GM15510 (cell line): ENCODE measurements at regions not wholly inside any gene's neighbourhood (a gene's known extent, or its start where the extent isn't known, plus 50 kb on each side); places are given as distances from the start of the nearest gene placed in this dataset.

ENCODE experiments used
- POLR2A ChIP-seq: IDR thresholded peaks from 3 replicates; pipeline ENCODE4 v1.6.1; 2011; ENCODE audit warnings: borderline replicate concordance; ENCODE audit not compliant: insufficient read length; ENCODE audit errors: extremely low read depth

GRCh38 chr7:68407460-68407859, 1190.8 kb upstream of the AUTS2 start:
- TF ChIP-seq POLR2A: no peak

- no peak for TF ChIP-seq POLR2A
Observed at GRCh38 chr7:68408873-68409272, 1189.4 kb upstream of the AUTS2 start.

- no peak for TF ChIP-seq POLR2A
Observed at GRCh38 chr7:68409851-68410250, 1188.4 kb upstream of the AUTS2 start.

GRCh38 chr7:68411742-68412141, 1186.5 kb upstream of the AUTS2 start:
- no peak for TF ChIP-seq POLR2A

GRCh38 chr7:68414631-68415425, 1183.4 kb upstream of the AUTS2 start:
- no peak for TF ChIP-seq POLR2A

- no peak for TF ChIP-seq POLR2A
Observed at GRCh38 chr7:68417002-68417401, 1181.3 kb upstream of the AUTS2 start.

GRCh38 chr7:68417659-68418058, 1180.6 kb upstream of the AUTS2 start:
- TF ChIP-seq POLR2A: no peak

- no peak for TF ChIP-seq POLR2A
Observed at GRCh38 chr7:68420342-68421192, 1177.7 kb upstream of the AUTS2 start.

- TF ChIP-seq POLR2A: no peak
Observed at GRCh38 chr7:68421712-68422111, 1176.6 kb upstream of the AUTS2 start.

- TF ChIP-seq POLR2A: no peak
Observed at GRCh38 chr7:68422281-68422680, 1176.0 kb upstream of the AUTS2 start.

GRCh38 chr7:68423356-68423755, 1174.9 kb upstream of the AUTS2 start:
- no peak for TF ChIP-seq POLR2A

GRCh38 chr7:68424658-68425297, 1173.5 kb upstream of the AUTS2 start:
- no peak for TF ChIP-seq POLR2A

GRCh38 chr7:68425377-68425776, 1172.9 kb upstream of the AUTS2 start:
- no peak for TF ChIP-seq POLR2A

GRCh38 chr7:68429411-68430117, 1168.7 kb upstream of the AUTS2 start:
- TF ChIP-seq POLR2A: no peak

GRCh38 chr7:68432585-68432984, 1165.7 kb upstream of the AUTS2 start:
- TF ChIP-seq POLR2A: no peak
